K562 (cell line): ENCODE measurements at regions not wholly inside any gene's neighbourhood (a gene's known extent, or its start where the extent isn't known, plus 50 kb on each side); places are given as distances from the start of the nearest gene placed in this dataset.

Experiments
- ATF3 ChIP-seq, 2 experiments: fragments of 450-650 bp in 1 of 2; sonication (generic) in 1 of 2; formaldehyde crosslinking in 1 of 2; IDR thresholded peaks in 1 of 2; conservative IDR thresholded peaks in 1 of 2; 2 replicates each; pipeline versions ENCODE4 v1.6.1 to v1.8.1; 2016 to 2023; ENCODE audit warnings: mild to moderate bottlenecking in 2 of 2, moderate library complexity in 2 of 2, inconsistent platforms in 1 of 2, missing genetic modification reagents in 1 of 2
- CXXC5 ChIP-seq: fragments of 250-450 bp; sonication (Bioruptor Pico); IDR thresholded peaks from 2 replicates; pipeline ENCODE4 v1.8.0; 2022; ENCODE audit warnings: inconsistent platforms, mild to moderate bottlenecking, moderate library complexity
- EZH2 ChIP-seq: IDR thresholded peaks from 2 replicates; pipeline ENCODE4 v1.6.1; 2012; ENCODE audit warnings: low read depth, mild to moderate bottlenecking, inconsistent platforms, low read length, borderline replicate concordance
- FIP1L1 ChIP-seq: fragments of 200-400 bp; formaldehyde crosslinking; IDR thresholded peaks from 2 replicates; pipeline ENCODE4 v1.6.1; 2018; ENCODE audit warnings: mild to moderate bottlenecking, low read depth, low read length; ENCODE audit not compliant: poor library complexity, severe bottlenecking
- MEF2D ChIP-seq: conservative IDR thresholded peaks from 2 replicates; pipeline ENCODE4 v1.6.1; 2016; ENCODE audit warnings: low read depth, missing genetic modification characterization, missing compliant biosample characterization
- RREB1 ChIP-seq: fragments of 250-450 bp; sonication (Bioruptor Pico); IDR thresholded peaks from 2 replicates; pipeline ENCODE4 v1.4.0; 2020
- SMAD4 ChIP-seq: fragments of 250-450 bp; sonication (Bioruptor Pico); conservative IDR thresholded peaks from 2 replicates; pipeline ENCODE4 v1.8.0; 2021; ENCODE audit warnings: inconsistent platforms, mild to moderate bottlenecking, moderate library complexity
- THRA ChIP-seq: fragments of 450-650 bp; IDR thresholded peaks from 2 replicates; pipeline ENCODE4 v1.6.1; 2017; ENCODE audit warnings: mild to moderate bottlenecking, moderate library complexity
- USF1 ChIP-seq: sonication (generic); formaldehyde crosslinking; IDR thresholded peaks from 2 replicates; pipeline ENCODE4 v1.9.0; 2022; ENCODE audit warnings: mild to moderate bottlenecking, missing genetic modification reagents
- ZBTB17 ChIP-seq: fragments of 450-650 bp; formaldehyde crosslinking; IDR thresholded peaks from 2 replicates; pipeline ENCODE4 v1.4.0; 2020; ENCODE audit warnings: mild to moderate bottlenecking
- ZNF124 ChIP-seq: sonication (generic); formaldehyde crosslinking; IDR thresholded peaks from 2 replicates; pipeline ENCODE4 v1.8.1; 2022; ENCODE audit warnings: missing genetic modification reagents
- ZNF239 ChIP-seq: fragments of 250-450 bp; sonication (Bioruptor Pico); IDR thresholded peaks from 2 replicates; pipeline ENCODE4 v1.4.0; 2020; ENCODE audit warnings: mild to moderate bottlenecking

- peak; percentile 71 for TF ChIP-seq SMAD4
- peak; percentile 25; the same call in 1 of the 2 replicates for TF ChIP-seq USF1
- TF ChIP-seq ATF3 (IDR thresholded peaks at IDR 0.05): peak; percentile 74; the same call in 1 of the 2 replicates
- TF ChIP-seq ATF3 (CRISPR knock-in tag; conservative IDR thresholded peaks at IDR 0.05): no peak
- 0 out of 2 replicates have a peak, but pooled peaks have one; percentile 17 for TF ChIP-seq ZNF239 (CRISPR knock-in tag)
- peak; percentile 60 for TF ChIP-seq CXXC5 (CRISPR knock-in tag)
- TF ChIP-seq MEF2D: peak; percentile 75; the same call in 1 of the 2 replicates
- no peak for TF ChIP-seq EZH2
- TF ChIP-seq THRA: no peak
- peak; percentile 64; the same call in 1 of the 2 replicates for TF ChIP-seq ZBTB17 (CRISPR knock-in tag)
- no peak for TF ChIP-seq ZNF124 (CRISPR knock-in tag)
- no peak for TF ChIP-seq RREB1 (CRISPR knock-in tag)
- no peak for TF ChIP-seq FIP1L1
These were observed 129.2 kb upstream of the MAN2A1 start (continued) for GRCh38 chr5:109560554-109560953.
